ENCODE measurements at regions not wholly inside any gene's neighbourhood (a gene's known extent, or its start where the extent isn't known, plus 50 kb on each side); places are given as distances from the start of the nearest gene placed in this dataset.

GRCh38 chrX:16418650-16419049 is 231.3 kb upstream of the S100G start:
- no peak for TF ChIP-seq CTCF (IDR thresholded peaks at IDR 0.05; ENCODE audit: poor library complexity)
- TF ChIP-seq EZH2phosphoT487 (IDR thresholded peaks at IDR 0.05; ENCODE audit: low read depth, severe bottlenecking, unreplicated experiment) = no peak
